ENCODE measurements at regions not wholly inside any gene's neighbourhood (a gene's known extent, or its start where the extent isn't known, plus 50 kb on each side); places are given as distances from the start of the nearest gene placed in this dataset.

DNA sequence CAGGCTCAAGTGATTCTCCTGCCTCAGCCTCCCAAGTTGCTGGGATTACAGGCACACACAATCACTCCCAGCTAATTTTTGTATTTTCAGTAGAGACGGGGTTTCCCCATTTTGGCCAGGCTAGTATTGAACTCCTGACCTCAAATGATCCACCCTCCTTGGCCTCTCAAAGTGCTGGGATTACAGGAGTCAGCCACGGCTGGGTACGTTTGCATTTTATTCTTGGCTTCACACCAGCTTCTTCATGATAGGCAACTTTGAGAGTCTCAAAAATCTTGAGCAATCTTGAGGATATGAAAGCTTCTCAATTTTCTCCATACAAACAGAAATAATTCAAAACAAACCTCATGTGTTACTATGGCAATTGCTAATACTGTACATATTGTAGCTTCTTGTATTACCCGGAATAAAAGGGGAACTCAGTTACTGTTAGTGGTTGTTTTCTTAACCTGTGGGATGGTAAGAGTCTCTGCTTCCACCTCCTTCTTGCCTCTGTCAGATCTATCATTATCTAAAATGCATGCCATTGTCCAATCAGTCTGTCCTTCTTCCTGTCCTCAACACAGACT, 102.9 kb upstream of the SYT4 start:
- intact Hi-C loops (cut with DNase I; ENCODE audit: low total_unique reads) (no loop called here), in situ Hi-C loops (cut with MboI; ENCODE audit: low sequenced_read_pairs in 4 of 4) (no loop called here)
- no peak for ATAC-seq

DNA sequence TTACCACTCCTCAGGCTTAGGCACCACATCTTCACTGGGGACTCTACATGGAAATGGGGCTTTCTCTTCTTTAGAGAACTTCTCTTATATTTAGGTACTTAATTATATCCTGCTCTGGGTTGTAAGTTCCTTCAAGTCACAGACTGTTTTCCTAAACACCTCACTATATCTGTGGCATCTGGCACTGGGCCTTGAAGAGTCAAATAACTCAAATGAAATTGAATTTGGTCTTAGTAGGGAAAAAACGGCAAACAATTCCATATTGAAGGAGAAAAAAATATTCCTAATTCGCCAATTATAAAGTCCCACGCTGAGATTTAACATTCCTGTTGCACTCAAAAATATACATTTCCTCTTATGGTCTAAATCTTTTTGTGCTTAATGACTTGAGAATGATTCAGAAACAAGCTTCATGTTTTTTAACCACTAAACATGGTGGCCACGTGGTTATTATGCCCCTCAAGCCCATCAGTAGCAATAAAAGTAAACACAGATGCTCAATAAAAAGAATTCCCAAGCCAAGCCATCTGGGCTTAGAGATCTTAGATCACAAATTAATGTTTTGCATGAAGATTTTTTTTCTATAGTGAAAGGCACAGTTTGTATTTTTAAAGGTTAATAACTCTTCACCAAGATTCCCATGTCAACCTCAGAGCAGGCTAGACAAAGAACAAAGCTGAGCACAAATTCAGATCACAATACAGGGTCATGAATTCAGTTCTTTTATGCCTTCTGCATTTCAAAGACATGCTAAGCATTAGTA, 105.5 kb upstream of the SYT4 start:
- in situ Hi-C loops (cut with MboI; ENCODE audit: low sequenced_read_pairs in 4 of 4) = no loop called here
- ATAC-seq = no peak
- intact Hi-C loops (cut with DNase I; ENCODE audit: low total_unique reads) = no loop called here

More for the DNA sequence above, 102.9 kb upstream of the SYT4 start:
- Histone ChIP-seq H3K27me3 (no peaks in the 10 kb centered on the region), H3K27ac (no peak overlapping the region), H3K36me3 (no peaks in the 10 kb centered on the region), H3K4me1 (no peaks in the 10 kb centered on the region), H3K9me3 (no peaks in the 10 kb centered on the region), H3K4me3 (no peak overlapping the region)
- no peak for DNase-seq
- TF ChIP-seq, protein P1, sequence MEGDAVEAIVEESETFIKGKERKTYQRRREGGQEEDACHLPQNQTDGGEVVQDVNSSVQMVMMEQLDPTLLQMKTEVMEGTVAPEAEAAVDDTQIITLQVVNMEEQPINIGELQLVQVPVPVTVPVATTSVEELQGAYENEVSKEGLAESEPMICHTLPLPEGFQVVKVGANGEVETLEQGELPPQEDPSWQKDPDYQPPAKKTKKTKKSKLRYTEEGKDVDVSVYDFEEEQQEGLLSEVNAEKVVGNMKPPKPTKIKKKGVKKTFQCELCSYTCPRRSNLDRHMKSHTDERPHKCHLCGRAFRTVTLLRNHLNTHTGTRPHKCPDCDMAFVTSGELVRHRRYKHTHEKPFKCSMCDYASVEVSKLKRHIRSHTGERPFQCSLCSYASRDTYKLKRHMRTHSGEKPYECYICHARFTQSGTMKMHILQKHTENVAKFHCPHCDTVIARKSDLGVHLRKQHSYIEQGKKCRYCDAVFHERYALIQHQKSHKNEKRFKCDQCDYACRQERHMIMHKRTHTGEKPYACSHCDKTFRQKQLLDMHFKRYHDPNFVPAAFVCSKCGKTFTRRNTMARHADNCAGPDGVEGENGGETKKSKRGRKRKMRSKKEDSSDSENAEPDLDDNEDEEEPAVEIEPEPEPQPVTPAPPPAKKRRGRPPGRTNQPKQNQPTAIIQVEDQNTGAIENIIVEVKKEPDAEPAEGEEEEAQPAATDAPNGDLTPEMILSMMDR (IDR thresholded peaks at IDR 0.05 in 4 of 5, conservative IDR thresholded peaks at IDR 0.05 in 1 of 5) = no peak
- TF ChIP-seq POLR2A (IDR thresholded peaks at IDR 0.05) = no peak

DNA sequence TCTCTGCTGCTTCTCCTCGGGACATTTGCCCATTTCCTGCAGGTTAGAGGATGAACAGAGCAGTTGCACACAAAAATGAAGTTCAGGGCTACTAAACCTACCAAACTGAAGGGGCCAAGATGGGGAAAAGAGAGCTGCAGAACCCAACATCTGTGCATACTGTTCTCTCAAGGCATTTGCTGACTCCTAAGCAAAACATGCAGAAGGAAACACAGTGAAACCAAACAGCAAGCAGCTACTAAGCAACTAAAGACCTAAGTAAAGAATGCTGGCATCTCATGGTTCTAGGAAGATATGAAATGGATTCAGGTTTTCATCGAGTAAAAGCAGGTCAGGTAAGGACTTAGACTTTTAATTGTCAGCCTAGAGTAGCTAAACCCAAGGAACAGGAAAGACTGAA, 111.9 kb upstream of the SYT4 start:
- TF ChIP-seq POLR2A (IDR thresholded peaks at IDR 0.05) = no peak
- TF ChIP-seq, protein P1 (IDR thresholded peaks at IDR 0.05 in 4 of 5, conservative IDR thresholded peaks at IDR 0.05 in 1 of 5) = no peak
- ATAC-seq (no peak), DNase-seq (no peak)
- in situ Hi-C loops (cut with MboI; ENCODE audit: low sequenced_read_pairs in 4 of 4) (no loop called here), intact Hi-C loops (cut with DNase I; ENCODE audit: low total_unique reads) (no loop called here)
- Histone ChIP-seq H3K27me3 (no peaks in the 10 kb centered on the region), H3K4me3 (no peak overlapping the region), H3K27ac (no peak overlapping the region), H3K36me3 (no peaks in the 10 kb centered on the region), H3K4me1 (no peaks in the 10 kb centered on the region), H3K9me3 (no peaks in the 10 kb centered on the region)

More for the DNA sequence above, 105.5 kb upstream of the SYT4 start:
- H3K4me3 ChIP-seq = no peak overlapping the region
- no peaks in the 10 kb centered on the region for H3K27me3 ChIP-seq
- H3K9me3 ChIP-seq = no peaks in the 10 kb centered on the region
- H3K36me3 ChIP-seq = no peaks in the 10 kb centered on the region
- no peaks in the 10 kb centered on the region for H3K4me1 ChIP-seq
- H3K27ac ChIP-seq = no peak overlapping the region
- TF ChIP-seq, protein P1 (IDR thresholded peaks at IDR 0.05 in 4 of 5, conservative IDR thresholded peaks at IDR 0.05 in 1 of 5) = no peak
- no peak for TF ChIP-seq POLR2A (IDR thresholded peaks at IDR 0.05)
- DNase-seq = no peak

DNA sequence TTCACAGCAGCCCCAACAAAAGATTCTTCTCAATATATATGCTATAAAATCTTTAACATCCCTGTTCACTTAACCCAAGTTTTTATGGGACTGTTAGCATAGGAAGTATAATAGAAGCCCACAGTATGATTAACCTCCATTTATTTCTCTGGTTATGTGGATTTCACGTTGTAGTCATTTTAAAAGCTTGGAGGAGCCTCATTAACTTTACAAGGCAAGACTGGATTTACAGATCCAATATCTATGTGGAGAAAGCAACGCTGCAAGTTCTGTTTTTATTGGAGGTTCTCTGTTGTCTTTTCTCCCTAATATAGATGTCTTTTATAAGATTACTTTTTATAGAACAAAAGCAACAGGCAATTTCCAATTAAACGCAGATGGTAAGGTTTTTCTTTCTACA, 114.9 kb upstream of the SYT4 start:
- in situ Hi-C loops (cut with MboI; ENCODE audit: low sequenced_read_pairs in 4 of 4) (no loop called here), intact Hi-C loops (cut with DNase I; ENCODE audit: low total_unique reads) (no loop called here)
- no peaks in the 10 kb centered on the region for H3K4me1 ChIP-seq
- no peak overlapping the region for H3K27ac ChIP-seq
- no peak for ATAC-seq
- H3K36me3 ChIP-seq = no peaks in the 10 kb centered on the region
- no peak overlapping the region for H3K4me3 ChIP-seq
- no peaks in the 10 kb centered on the region for H3K27me3 ChIP-seq
- H3K9me3 ChIP-seq = no peaks in the 10 kb centered on the region
- no peak for DNase-seq
- no peak for TF ChIP-seq POLR2A (IDR thresholded peaks at IDR 0.05)
- TF ChIP-seq, protein P1 (IDR thresholded peaks at IDR 0.05 in 4 of 5, conservative IDR thresholded peaks at IDR 0.05 in 1 of 5) = no peak
